C4-2B (cell line): ENCODE measurements at regions not wholly inside any gene's neighbourhood (a gene's known extent, or its start where the extent isn't known, plus 50 kb on each side); places are given as distances from the start of the nearest gene placed in this dataset.

Experiments used
- H3K27ac ChIP-seq: fragments of 450-650 bp; 2 replicates; pipeline ENCODE4 v1.5.1; 2017
- CTCF ChIP-seq: fragments of 450-650 bp; conservative IDR thresholded peaks from 2 replicates; pipeline ENCODE4 v1.5.1; 2017; ENCODE audit warnings: mild to moderate bottlenecking
- ZFX ChIP-seq: fragments of 450-650 bp; IDR thresholded peaks from 2 replicates; pipeline ENCODE4 v1.6.1; 2017

- no peak overlapping the region for H3K27ac ChIP-seq
- no peak for TF ChIP-seq ZFX
- TF ChIP-seq CTCF = no peak
Observed at GRCh38 chr20:46837083-46837482, 57.6 kb upstream of the EYA2 start.

GRCh38 chr20:46838011-46838410 lies 56.6 kb upstream of the EYA2 start:
- no peak for TF ChIP-seq CTCF
- TF ChIP-seq ZFX = no peak
- H3K27ac ChIP-seq = no peak overlapping the region

- TF ChIP-seq ZFX = no peak
- no peak for TF ChIP-seq CTCF
- H3K27ac ChIP-seq = no peak overlapping the region
Observed at GRCh38 chr20:46840054-46840729, 54.5 kb upstream of the EYA2 start.
